ENCODE measurements at regions not wholly inside any gene's neighbourhood (a gene's known extent, or its start where the extent isn't known, plus 50 kb on each side); places are given as distances from the start of the nearest gene placed in this dataset.

GRCh38 chr2:105468582-105469042, 69.8 kb upstream of the FHL2 start:
- H4K20me1 ChIP-seq (replicated peaks in 1 of 2; ENCODE audit: control insufficient read depth in 1 of 2, insufficient read depth in 2 of 2, low read length in 2 of 2), result no peaks in the 10 kb centered on the region
- H3K4me2 ChIP-seq (ENCODE audit: insufficient read depth in 1 of 2, low read depth in 2 of 2, low read length in 2 of 2), result no peak overlapping the region
- peak overlapping the region; percentile 74; the same call in 1 of the 2 replicates for H2AFZ ChIP-seq (ENCODE audit: low read length)
- no peaks in the 10 kb centered on the region for H3K36me3 ChIP-seq (ENCODE audit: control insufficient read depth in 2 of 4, insufficient read depth in 4 of 4, low read length in 3 of 4)
- H3K14ac ChIP-seq (ENCODE audit: insufficient read length), result no peak overlapping the region
- DNase-seq (ENCODE audit: low read depth in 1 of 2, low spot score in 2 of 2), result no peak
- no peak for TF ChIP-seq EP300 (IDR thresholded peaks at IDR 0.05; ENCODE audit: borderline replicate concordance in 1 of 2, low read depth in 2 of 2, low read length in 2 of 2)
- H2BK5ac ChIP-seq (ENCODE audit: low read depth, low read length), result no peak overlapping the region
- H2AK5ac ChIP-seq (ENCODE audit: low read depth, low read length), result no peak overlapping the region
- no peaks in the 10 kb centered on the region for H3K23me2 ChIP-seq (ENCODE audit: low read depth, low read length)
- H2BK15ac ChIP-seq (ENCODE audit: low read length), result no peak overlapping the region
- H3K18ac ChIP-seq (ENCODE audit: extremely low read depth, low read length), result no peak overlapping the region
- no peaks in the 10 kb centered on the region for H3K79me2 ChIP-seq (ENCODE audit: control insufficient read depth in 1 of 2, insufficient read depth in 2 of 2, low read length in 2 of 2)
- no peak overlapping the region for H3K4me3 ChIP-seq (ENCODE audit: extremely low read depth in 1 of 4, insufficient read depth in 2 of 4, low read depth in 3 of 4, low read length in 4 of 4)
- no peak for FAIRE-seq
- H4K5ac ChIP-seq (ENCODE audit: insufficient read length, low read depth, low read length), result no peak overlapping the region
- no peak overlapping the region for H4K91ac ChIP-seq (replicated peaks; ENCODE audit: insufficient read length, low read length)
- no peaks in the 10 kb centered on the region for H3K79me1 ChIP-seq (ENCODE audit: low read depth, low read length)
- H2BK20ac ChIP-seq (ENCODE audit: low read length), result no peak overlapping the region
- H4K8ac ChIP-seq (ENCODE audit: extremely low read depth, insufficient read depth, low read length), result no peak overlapping the region
- H3K9me3 ChIP-seq (ENCODE audit: insufficient read depth in 2 of 2, low read depth in 1 of 2, low read length in 1 of 2), result no peaks in the 10 kb centered on the region
- POLR2A ChIA-PET (ENCODE audit: partially characterized antibody), result no interaction called here
- H2BK12ac ChIP-seq (ENCODE audit: low read depth, low read length), result no peak overlapping the region
- H3K9ac ChIP-seq (replicated peaks in 1 of 4; ENCODE audit: extremely low read depth in 1 of 4, low read depth in 3 of 4, low read length in 3 of 4), result no peak overlapping the region
- H3K4ac ChIP-seq (replicated peaks; ENCODE audit: insufficient read length, low read depth, low read length), result no peak overlapping the region
- CTCF ChIA-PET (ENCODE audit: partially characterized antibody), result no interaction called here
- H3K56ac ChIP-seq (replicated peaks; ENCODE audit: insufficient read length, low read depth, low read length), result no peak overlapping the region
- peaks cover 0 to 3% (median 0%) of the 10 kb centered on the region in 4 experiments; a peak in 3 of 7 replicates for H3K4me1 ChIP-seq (replicated peaks in 1 of 4; ENCODE audit: control insufficient read depth in 3 of 4, insufficient read depth in 4 of 4, low read length in 3 of 4)
- no peak overlapping the region for H3K23ac ChIP-seq (ENCODE audit: insufficient read length)
- 75% methylated on average over 8 of the region's 8 CpGs; no CpG with 5 or more reads in 1 of the 2 experiments for WGBS, 2 experiments (ENCODE audit: extremely low coverage in 1 of 2, insufficient coverage in 1 of 2, insufficient read length in 1 of 2, insufficient replicate concordance in 2 of 2, low coverage in 1 of 2, low lambda C conversion rate in 2 of 2, missing lambda C conversion rate in 1 of 2)
- no peak overlapping the region for H3K27ac ChIP-seq (ENCODE audit: low read depth, low read length)
- H2BK120ac ChIP-seq (replicated peaks; ENCODE audit: low read depth, low read length), result no peak overlapping the region
- no peaks in the 10 kb centered on the region for H3K27me3 ChIP-seq (replicated peaks in 1 of 4; ENCODE audit: control insufficient read depth in 3 of 4, extremely low read depth in 1 of 4, insufficient read depth in 3 of 4, low read length in 3 of 4)
